Ishikawa (cell line): ENCODE measurements at regions not wholly inside any gene's neighbourhood (a gene's known extent, or its start where the extent isn't known, plus 50 kb on each side); places are given as distances from the start of the nearest gene placed in this dataset.

Experiments
- CEBPB ChIP-seq: IDR thresholded peaks from 2 replicates; pipeline ENCODE4 v1.6.1; 2012
- EGR1 ChIP-seq: IDR thresholded peaks from 2 replicates; pipeline ENCODE4 v1.6.1; 2012
- EP300 ChIP-seq: IDR thresholded peaks from 2 replicates; pipeline ENCODE4 v1.6.1; 2012; ENCODE audit warnings: borderline replicate concordance
- FOXM1 ChIP-seq: IDR thresholded peaks from 2 replicates; pipeline ENCODE4 v1.6.1; 2012; ENCODE audit warnings: low read depth, borderline replicate concordance
- RAD21 ChIP-seq: IDR thresholded peaks from 2 replicates; pipeline ENCODE4 v1.6.1; 2012; ENCODE audit warnings: low read depth
- TAF1 ChIP-seq: IDR thresholded peaks from 2 replicates; pipeline ENCODE4 v1.6.1; 2012; ENCODE audit warnings: low read depth, mild to moderate bottlenecking
- USF1 ChIP-seq: IDR thresholded peaks from 2 replicates; pipeline ENCODE4 v1.6.1; 2012
- YY1 ChIP-seq: IDR thresholded peaks from 2 replicates; pipeline ENCODE4 v1.6.1; 2012; ENCODE audit warnings: low read depth

GRCh38 chr7:119172043-119172442 is 947.5 kb downstream of the ANKRD7 start:
- TF ChIP-seq YY1 = no peak
- TF ChIP-seq EP300 = no peak
- no peak for TF ChIP-seq TAF1
- TF ChIP-seq CEBPB = no peak
- TF ChIP-seq FOXM1 = no peak
- TF ChIP-seq USF1 = no peak
- TF ChIP-seq RAD21 = no peak
- TF ChIP-seq EGR1 = no peak
